Dedifferentiated amniotic fluid mesenchymal stem cell (primary cell): ENCODE measurements at regions not wholly inside any gene's neighbourhood (a gene's known extent, or its start where the extent isn't known, plus 50 kb on each side); places are given as distances from the start of the nearest gene placed in this dataset.
"Not testable (repeated sequence)": the region's sequence is repeated elsewhere in the genome, so short reads cannot be mapped to it uniquely, and the experiment has no call there.

ENCODE experiments used
- DNase-seq: peaks from one replicate; pipeline ENCODE4 v3.0.0-alpha.2; 2016; ENCODE audit errors: extremely low spot score

GRCh38 chr20:12733811-12734210, 275.0 kb upstream of the SPTLC3 start:
- no peak for DNase-seq

DNA sequence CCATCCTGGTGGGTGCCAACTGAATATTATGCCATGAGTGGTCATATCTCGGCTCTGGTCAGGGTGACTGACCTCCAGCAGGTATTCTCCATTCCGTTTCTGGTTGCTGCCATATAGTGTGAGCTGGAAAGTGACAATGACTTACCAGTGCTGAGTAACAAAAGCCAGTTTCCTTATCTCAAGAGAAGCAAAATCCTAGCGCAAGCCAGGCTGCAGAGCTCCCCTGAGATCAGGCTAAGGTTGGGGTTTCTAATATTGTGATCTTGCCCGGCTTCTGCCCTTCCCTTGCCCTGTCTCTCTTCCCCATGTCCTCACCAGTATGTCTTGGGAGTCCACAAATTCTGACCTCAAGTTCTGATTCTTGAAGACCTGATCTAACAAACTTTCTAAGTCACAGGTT, 271.3 kb upstream of the SPTLC3 start:
- no peak for DNase-seq

DNA sequence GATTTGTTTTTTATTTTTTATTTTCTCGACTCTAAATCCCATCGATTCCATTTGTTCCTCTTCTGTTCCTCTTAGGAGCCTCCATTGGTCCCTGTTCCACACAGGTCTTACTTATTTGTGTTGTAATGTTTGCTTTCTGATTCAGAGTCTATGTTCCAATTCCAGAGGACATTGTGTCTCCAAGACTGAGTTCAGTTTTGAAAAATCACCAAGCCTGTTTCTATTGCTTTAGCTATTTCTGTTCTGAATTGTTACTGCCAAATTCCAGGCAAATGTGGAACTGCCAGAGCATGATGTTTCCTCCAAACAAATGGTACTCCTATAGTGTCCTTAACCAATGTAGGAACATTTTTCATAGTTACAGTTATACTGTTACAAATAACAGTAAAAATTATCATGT, 270.9 kb upstream of the SPTLC3 start:
- no peak for DNase-seq

DNA sequence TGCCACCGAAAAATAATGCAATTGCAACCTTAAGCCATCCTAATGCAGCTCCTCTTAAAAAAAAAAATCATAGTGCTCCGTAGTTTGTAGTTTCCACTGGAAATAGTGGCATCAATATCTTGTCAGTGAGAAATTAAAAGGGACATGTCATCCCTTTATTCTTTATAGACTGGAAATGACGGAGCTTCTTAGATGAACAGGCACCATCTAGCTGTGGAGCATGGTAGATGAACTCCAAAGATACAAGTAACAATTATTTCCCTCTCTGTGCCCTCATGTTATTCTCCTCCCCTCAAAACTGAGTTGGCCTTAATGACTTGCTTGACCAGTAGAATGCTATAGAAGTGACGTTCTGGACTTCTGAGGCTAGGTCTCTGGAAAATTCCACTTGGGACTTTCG, 268.1 kb upstream of the SPTLC3 start:
- no peak for DNase-seq

GRCh38 chr20:12744037-12744436, 264.7 kb upstream of the SPTLC3 start:
- DNase-seq = no peak

DNA sequence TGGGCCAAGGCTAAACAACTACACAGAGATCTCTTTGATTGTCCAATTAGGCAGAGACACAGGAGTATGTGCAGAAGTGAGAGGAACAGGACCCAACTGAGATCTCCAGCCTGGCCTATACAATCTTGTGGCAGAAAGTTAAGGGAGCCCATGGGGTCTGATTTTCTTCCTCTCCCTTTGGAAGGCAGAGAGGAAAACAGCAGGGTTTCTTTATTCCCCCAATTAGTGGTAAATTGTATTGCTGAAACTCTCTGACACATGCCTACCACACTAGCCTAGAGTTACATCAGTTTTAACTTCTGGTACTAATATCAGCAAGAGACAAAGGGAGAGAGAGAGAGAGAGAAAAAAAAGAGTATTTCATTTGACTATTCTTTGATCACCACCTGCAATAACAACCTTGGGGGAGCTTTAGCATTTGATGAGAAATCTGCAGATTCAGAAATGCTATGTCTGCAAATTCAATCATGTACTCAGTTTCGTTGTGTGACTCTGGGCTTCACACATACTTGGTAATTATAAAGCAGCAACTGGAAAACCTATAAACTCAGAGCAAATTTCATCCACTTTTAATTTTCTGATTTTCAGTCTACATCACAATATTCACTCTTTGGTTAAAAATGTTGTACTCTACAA, 260.3 kb upstream of the SPTLC3 start:
- DNase-seq = no peak

DNA sequence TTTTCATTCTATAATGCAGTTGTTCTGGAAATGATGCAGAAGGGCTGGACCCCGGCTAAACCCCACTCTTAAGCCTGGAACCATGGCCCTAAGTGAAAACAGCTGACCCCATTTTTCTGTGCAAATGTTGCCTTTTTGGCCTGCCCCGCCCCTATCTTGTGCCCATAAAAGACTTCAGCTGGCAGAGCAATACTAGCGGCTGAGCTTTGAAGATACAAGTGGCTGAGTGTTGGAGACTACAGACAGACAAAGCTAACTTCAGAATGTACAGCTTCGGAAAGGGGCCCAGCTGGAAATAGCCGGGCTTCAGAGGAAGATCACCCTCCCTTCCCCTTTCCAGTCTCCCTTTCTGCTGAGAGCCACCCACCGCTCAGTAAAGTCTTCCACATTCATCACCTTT, 258.6 kb upstream of the SPTLC3 start:
- no peak for DNase-seq

- DNase-seq = not testable (repeated sequence)
These were observed 255.7 kb upstream of the SPTLC3 start for GRCh38 chr20:12752900-12753693.

DNA sequence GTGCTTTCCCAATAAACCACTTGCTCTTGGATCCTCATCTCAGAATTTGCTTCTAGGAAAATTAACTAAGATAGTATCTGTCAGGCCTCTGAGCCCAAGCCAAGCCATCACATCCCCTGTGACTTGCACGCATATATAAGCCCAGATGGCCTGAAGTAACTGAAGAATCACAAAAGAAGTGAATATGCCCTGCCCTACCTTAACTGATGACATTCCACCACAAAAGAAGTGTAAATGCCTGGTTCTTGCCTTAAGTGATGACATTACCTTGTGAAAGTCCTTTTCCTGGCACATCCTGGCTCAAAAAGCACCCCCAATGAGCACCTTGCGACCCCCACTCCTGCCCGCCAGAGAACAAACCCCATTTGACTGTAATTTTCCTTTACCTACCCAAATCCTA, 255.0 kb upstream of the SPTLC3 start:
- DNase-seq = not testable (repeated sequence)

- not testable (repeated sequence) for DNase-seq
These were observed 249.3 kb upstream of the SPTLC3 start for GRCh38 chr20:12759493-12759892.

GRCh38 chr20:12762725-12763124, 246.0 kb upstream of the SPTLC3 start:
- no peak for DNase-seq

GRCh38 chr20:12763406-12763805, 245.4 kb upstream of the SPTLC3 start:
- no peak for DNase-seq

GRCh38 chr20:12764053-12764452, 244.7 kb upstream of the SPTLC3 start:
- no peak for DNase-seq

DNA sequence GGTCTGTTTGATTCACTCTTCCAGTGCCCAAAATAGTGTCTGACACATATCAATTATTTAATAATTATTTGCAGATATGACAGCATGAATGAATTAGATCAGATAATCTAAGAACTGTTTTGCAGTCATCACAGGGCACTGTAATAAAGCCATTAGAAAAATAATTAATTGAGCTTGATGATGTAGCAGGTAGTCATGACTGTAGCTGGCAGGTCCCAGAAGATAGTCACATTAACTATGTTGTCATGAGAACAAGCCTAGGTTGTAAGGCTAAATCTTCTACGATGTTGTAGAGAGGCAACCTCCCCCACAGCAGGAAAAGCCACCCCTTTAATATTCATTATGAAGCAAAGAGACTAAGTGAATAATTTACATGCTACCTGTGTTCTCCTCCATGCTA, 243.9 kb upstream of the SPTLC3 start:
- DNase-seq = no peak

DNA sequence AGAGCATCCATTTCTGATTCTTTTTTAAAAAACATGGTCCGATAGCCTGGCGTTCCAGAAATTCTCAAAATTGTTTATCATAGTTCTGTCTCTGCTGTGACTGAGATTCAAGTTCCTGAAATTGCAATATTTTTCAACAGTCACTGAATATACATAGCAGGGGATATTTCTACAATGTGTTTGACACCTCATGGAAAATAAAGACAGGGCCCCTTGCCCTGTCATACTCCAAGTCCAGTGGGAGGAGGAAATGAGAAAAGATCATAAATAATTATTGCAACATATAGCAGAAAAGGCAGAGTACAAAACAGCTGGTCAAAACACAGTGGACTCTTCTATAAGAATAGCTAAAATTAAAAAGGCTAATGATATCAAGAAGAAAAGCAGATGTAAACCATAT, 234.8 kb upstream of the SPTLC3 start:
- DNase-seq = no peak

DNA sequence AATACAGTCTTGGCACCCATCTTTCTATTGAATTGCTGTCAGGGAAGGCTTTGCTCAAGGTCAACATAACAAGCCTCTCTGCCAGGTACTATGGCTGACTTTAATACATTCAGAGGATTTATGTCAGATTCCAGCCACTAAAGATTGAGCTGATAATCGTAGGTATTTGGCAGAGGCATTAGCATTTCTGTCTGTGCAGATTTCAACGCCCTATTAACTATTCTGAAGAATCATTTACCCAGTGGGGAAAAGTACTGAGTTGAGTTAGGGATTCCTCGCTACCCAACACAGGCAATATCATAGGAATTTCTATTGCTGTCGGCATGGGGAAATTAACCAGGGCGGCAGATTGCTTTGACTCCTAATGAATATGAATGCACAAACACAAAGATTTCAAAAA, 233.7 kb upstream of the SPTLC3 start:
- DNase-seq = no peak

GRCh38 chr20:12777016-12777415, 231.8 kb upstream of the SPTLC3 start:
- no peak for DNase-seq

- no peak for DNase-seq
These were observed 222.5 kb upstream of the SPTLC3 start for GRCh38 chr20:12786276-12786675.

DNA sequence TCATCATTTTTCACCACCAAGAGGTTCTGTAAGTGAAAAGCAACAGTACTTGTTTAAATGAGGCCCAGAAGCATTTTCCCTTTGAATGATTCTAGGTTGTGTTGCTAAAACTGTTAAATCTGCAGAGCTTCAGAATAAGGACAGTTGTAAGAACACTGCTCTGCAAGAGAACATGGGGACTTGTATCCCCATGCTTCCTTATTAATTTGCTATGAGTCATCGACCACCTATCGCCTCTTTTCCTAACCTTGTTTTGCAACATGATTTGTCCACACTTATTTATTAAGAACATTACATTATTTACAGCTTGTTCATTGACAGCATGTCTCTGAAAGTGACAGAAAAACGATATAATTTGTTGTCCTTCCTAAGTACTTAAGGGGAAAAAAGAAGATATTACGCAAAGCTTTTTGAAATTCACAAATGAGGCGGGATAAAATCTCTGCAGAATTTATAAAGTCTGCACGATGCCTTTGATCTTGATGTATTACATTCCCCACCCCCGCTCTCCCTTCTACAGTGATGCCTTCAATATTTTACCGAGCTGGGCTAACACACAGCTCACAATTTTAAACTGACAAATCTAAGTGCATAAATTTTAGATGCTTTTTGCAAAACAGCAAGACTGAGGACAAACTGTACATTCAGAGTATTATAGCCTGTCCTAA, 220.0 kb upstream of the SPTLC3 start:
- no peak for DNase-seq

DNA sequence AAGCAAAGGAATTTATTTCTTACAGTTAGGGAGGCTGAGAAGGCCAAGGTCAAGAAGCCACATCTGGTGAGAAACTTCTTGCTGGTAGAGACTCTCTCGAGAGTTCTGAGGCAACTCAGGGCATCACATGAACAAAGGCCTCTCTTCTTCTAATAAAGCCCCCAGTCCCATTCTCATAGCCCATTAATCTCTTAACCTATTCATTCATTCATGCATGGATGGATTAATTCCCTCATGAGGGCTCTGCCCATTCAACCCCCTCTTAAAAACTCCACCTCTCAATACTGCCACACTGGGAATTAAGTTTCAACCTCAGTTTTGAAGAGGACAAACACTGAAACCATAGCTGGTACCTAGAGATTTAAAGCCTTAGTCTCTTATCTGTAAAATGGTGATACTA, 217.9 kb upstream of the SPTLC3 start:
- no peak for DNase-seq

DNA sequence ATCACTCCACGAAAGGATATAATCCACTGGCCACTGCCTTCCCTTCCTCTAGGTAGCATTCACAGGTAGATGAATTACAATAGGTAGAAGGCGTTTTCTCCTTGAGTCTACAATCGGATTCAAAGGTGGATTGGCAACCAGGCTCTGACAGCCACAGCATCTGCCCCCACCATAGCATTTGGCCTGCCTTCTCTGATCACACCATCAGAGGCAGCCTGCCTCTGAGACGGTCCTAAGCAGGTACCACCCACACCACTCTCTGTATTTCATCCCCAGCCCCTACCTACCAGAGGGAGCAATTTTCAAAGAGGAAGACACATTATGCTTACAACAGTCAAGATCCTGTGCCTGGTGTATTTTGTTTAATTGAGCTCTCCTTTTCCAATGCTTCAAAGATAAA, 210.5 kb upstream of the SPTLC3 start:
- DNase-seq = no peak

DNA sequence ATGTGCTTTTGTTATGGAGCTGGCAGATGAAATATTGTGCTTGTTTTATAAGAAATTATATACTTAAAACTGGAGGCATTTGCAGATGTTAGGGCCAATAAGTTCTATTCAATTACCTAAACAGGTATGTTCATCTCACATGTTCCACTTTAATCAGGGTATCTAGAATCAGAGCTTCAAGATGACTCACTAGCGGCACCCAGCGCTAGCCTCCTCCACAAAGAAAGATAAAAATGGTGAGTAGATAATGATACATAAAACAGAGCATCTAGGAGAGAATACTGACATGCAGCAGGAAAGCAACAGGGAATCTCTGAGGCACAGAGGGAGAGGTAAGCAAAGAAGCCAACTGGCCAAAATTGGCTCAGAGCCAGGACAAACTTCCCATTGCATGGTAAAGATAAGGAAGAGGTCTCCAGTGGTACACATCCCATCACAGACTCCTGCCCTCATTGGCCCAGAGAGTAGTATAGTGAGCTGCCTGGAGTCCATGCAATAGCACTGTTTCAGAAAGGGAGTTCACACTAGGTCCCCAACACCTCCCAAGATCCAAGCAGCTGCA, 200.7 kb upstream of the SPTLC3 start:
- DNase-seq = no peak
